HG03521 (cell line): ENCODE measurements at regions not wholly inside any gene's neighbourhood (a gene's known extent, or its start where the extent isn't known, plus 50 kb on each side); places are given as distances from the start of the nearest gene placed in this dataset.
"Not testable (repeated sequence)": the region's sequence is repeated elsewhere in the genome, so short reads cannot be mapped to it uniquely, and the experiment has no call there.

Experiments
- ATAC-seq: cut with Tn5 transposase; IDR thresholded peaks from one replicate; pipeline ENCODE4 v1.9.1; 2021; ENCODE audit warnings: mild to moderate bottlenecking, moderate library complexity; ENCODE audit not compliant: unreplicated experiment

DNA sequence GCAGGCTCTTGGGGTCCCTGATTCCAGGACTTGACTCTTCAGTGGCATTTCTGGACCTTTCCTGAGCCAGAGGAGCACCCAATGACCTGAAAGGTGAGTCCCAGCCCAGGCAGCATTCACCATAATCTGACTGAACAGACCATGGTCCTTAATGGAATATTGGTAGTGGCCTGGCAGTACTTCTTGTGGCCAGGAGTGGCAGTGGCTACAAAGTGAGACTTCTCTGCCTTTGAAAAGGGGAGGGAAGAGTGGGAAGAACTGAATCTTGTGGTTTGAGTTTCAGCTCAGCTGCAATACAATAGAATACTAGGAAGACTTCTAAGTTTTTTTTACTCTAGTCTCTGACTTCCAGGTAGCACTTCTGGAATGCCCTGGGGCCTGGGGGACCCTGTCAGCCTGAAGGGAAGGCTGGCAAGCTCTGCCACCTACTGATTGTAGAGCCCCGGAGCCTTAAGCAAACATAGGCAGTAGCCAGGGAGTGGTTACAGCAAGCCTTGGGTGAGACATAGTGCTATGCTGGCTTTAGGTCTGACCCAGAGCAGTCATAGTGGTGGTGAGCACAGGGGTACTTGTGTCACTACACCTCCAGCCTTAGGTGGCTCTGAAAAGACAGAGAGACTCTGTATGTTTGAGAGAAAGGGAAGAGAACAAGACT is 674.2 kb upstream of the MANEA start:
- ATAC-seq, result no peak

DNA sequence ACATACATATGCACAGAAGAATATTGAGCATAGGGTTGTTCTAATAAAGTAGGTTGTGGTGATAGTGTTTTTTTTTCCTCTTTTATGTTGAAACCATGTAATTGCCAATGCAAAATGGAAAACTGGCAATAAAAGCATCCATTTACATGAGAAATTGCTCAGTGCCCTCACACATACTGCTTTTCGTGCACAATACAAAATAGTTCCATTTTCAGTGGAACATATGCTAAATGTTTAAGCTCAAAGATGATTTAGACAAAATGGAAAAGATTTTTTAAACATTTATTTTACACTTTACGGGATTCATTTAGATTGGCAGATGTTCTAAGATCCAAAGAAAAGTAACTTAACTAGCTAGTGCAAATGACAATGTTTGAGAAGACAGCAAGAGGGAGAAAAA is 678.1 kb upstream of the MANEA start:
- ATAC-seq, result no peak

DNA sequence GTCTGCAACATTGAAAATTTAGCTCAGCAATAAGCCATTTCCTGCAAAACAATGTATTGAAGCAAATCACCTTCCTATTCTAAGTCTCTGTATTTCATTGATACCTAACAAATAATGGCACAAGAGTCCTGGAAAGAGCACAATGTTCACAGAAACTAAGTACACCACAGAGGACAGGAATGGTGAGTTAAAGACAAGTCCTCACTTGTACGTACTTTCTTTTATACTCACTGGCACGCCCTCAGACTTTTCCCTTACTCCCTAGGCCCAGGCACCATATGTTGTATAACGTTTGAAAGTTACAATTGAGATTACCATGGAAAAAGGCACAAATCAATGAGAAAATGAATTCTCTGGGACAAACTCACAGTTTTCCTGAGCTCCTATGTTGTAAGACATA is 683.0 kb upstream of the MANEA start:
- ATAC-seq, result no peak

DNA sequence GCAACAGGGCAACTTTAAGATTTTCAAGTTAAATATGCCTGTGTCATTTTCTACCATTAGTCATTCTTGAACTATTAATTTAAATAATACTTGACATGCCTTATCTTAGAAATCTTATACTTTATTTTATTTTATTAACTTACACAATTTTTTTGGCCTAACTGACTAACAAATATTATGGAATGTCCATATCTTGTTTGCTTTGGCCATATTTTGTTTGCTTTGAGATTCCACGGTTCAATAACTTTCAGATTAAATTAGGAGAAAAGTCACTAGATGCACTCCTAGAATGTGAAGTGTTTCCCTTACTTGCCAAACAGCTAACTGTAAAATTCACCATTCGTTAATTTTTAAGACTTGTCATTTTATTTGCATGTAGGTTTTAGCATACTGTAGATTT is 684.0 kb upstream of the MANEA start:
- no peak for ATAC-seq

DNA sequence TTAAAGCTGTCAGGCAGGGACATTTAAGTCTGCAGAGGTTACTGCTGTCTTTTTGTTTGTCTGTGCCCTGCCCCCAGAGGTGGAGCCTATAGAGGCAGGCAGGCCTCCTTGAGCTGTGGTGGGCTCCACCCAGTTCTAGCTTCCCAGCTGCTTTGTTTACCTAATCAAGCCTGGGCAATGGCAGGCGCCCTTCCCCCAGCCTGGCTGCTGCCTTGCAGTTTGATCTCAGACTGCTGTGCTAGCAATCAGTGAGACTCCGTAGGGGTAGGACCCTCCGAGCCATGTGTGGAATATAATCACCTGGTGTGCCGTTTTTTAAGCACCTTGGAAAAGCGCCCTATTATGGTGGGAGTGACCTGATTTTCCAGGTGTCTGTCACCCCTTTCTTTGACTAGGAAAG is 703.5 kb upstream of the MANEA start:
- ATAC-seq, result not testable (repeated sequence)

DNA sequence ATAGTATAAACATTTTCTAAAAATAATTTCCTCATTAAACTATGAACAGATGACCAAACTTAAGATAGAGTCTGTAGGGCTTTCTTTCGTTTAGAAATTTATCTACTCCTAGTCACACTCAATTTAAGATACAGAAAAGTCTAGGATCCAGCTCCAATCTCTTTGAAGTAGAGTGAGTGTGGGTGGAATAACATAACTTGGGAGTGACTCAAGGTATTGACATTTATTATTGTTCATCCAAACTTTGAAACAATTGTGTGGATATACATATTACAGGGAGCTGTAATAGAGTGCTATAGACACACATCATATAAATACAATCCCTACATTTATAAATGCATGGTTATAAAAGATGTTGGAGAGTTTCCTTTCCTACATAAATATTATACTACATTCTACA is 715.2 kb upstream of the MANEA start:
- no peak for ATAC-seq

DNA sequence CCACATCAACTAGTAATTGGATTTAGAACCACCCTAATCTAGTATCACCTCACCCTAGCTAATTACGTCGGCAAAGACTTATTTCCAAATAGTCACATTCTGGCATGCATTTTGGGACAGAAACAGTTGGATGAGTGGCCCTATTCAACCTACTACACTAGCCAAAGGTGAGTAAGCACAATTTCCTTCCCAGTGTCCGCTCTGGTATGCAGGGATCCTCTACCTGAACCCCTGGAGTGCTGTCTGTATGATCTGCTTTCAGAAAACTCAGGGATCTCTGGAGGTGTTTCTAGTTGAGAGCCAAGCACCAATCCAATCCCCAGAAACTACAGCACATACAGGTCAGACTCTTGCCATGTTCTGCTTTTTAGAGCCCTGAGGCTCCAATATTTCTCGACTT is 717.4 kb upstream of the MANEA start:
- ATAC-seq, result no peak

DNA sequence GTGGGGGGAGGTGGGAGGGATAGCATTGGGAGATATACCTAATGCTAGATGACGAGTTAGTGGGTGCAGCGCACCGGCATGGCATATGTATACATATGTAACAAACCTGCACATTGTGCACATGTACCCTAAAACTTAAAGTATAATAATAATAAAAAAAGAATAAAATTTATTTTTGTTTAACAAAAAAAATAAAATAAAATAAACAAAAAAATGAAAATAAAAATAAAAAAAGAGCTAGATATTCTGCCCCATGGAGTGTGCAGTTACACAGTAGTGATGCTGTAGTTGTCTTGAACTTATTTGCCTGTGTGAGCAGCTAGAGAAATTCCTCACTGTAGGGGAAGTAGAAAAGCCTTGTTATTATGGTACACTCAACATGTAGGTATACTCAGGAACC is 720.3 kb upstream of the MANEA start:
- ATAC-seq, result not testable (repeated sequence)

DNA sequence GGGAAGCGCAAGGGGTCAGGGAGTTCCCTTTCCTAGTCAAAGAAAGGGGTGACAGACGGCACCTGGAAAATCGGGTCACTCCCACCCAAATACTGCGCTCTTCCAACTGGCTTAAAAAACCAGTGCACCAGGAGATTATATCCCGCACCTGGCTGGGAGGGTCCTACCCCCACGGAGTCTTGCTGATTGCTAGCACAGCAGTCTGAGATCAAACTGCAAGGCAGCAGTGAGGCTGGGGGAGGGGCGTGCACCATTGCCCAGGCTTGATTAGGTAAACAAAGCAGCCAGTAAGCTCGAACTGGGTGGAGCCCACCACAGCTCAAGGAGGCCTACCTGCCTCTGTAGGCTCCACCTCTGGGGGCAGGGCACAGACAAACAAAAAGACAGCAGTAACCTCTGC is 726.0 kb upstream of the MANEA start:
- not testable (repeated sequence) for ATAC-seq

DNA sequence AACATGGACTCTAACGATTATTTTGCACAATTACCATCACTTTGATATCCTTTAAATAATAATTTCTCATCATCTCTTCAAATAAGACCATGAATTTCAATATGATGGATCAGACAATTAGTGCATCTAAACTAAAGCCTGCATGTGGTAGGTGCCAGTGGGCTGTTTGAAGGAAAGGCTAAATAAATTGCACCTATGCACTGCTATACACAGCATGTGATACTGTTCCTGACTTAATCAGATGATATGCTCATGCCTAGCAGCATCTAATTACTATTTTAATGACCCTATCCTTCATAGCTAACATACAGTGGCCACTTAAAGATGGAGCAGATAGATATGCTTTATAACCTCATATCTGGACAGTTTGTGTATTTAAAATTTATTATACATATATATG is 731.6 kb upstream of the MANEA start:
- no peak for ATAC-seq

DNA sequence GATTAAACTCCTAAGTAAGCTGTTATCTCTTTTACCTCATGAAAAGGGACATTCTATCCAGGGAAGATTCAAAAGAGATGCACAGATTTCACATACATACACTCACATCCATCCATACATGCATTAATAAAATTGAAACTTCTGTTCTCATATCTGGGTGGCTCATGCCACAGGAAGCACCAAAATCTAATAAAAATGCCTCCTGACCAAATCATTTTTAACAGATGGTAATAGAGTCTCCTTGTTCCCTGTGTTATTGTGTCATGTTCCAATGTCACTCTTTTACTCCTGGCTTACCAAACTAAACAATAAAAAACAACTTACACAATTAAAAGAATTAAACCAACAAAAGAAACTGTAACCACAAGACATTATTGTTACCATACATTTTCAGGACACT is 742.1 kb upstream of the MANEA start:
- ATAC-seq, result no peak

DNA sequence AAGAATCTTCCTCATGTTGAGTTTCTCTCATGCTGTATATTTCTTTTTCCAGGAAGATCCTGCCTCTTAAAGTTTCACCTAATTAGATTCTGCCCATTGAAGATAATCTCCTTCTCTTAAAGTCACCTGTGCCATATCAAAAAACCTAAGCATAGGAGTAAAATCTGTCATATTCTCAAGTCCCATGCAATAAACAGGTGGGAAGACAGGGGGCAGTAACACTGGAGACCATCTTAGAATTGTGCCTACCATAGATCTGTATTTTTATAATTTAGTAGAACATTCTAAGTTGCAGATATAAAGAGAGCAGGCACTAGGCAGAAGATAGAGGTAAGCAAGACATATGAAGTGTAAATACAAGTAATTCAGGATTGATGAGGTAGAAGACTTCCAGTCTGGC is 763.5 kb upstream of the MANEA start:
- ATAC-seq, result no peak

DNA sequence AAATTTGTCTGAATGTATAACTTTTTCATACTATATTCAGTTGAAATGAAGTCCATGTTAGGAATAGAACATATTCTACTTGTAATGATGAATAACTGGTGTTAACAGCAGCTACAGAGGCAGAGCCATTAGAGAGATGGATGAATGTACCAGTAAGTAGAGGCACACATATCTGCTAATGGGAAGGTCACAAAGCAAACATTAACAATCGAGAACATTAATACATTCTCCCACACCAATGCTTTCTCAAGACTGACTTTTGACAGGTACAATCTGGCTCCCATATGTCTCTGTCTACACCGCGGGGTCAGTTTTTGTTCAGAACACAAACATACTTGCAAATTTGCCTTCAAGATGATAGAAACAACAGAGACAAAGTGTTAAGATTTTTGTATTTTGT is 776.0 kb upstream of the MANEA start:
- no peak for ATAC-seq

DNA sequence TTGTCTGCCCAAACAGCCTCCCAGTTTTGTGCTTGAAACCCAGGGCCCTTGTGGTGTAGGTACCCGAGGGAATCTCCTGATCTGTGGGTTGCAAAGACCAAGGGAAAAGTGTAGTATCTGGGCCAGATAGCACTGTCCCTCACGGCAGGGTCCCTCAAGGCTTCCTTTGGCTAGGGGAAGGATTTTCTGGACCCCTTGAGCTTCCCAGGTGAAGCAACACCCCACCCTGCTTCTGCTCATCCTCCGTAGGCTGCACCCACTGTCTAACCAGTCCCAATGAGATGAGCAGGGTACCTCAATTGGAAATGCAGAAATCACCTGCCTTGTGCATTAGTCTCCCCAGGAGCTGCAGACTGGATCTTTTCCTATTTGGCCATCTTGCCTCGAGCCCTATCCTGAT is 791.8 kb upstream of the MANEA start:
- no peak for ATAC-seq

DNA sequence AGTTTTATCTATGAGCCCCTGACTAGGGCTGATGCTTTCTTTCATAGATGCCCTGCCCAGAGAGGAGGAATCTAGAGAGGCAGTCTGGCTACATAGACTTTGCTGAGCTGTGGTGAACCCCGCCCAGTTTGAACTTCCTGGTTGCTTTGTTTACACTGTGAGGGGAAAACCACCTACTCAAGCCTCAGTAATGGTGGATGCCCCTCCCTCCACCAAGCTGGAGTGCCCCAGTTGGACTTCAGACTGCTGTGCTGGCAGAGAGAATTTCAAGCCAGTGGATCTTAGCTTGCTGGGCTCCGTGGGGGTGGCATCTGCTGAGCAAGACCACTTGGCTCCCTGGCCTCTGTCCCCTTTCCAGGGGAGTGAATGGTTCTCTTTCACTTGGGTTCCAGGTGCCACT is 792.3 kb upstream of the MANEA start:
- not testable (repeated sequence) for ATAC-seq

DNA sequence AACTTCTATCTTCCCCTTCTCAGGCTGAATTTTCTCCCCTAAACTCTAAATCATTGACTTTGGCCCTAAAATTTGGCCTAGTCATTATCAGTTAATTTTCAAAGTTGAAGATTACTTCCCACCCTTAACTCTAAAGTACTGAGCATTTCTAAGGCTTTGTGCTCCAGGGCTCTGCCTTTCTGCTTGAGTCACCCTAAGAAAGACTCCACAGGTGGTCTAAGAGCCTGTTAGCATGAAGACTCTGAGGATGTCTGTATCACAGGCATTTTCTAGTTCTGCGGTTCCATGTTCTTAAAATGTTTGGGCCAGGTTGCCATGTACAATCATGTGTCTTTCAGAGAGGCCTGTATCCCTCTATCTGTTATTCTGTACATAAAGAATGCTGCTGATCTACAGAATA is 808.1 kb upstream of the MANEA start:
- ATAC-seq, result no peak

DNA sequence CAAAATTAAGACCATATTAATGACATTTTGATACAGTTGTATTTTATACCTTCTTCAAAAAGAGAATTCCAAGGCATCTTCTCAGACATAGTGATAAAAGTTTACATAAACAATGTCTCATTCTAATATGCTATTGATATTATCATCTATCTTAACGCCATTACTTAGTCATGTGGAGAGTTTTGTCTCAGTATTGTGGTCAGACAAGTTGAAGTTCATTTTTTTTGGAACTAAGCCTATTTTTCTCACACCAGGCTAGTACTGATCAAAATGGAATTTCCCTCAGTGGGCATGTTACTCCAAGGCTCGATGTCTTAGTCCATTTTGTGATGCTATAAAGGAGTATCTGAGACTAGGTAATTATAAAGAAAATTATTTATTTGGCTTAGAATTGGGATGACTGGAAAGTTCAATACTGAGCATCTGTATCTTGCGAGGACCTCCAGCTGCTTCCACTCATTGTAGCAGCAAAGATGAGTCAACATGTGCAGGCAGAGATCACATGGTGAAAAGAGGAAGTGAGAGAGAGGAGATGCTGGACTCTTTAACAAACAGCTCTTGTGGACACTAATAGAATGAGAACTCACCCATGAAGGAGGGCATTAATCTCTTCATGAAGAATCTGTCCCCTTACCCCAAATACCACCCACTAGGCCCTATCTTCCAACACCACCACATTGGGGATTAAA is 825.5 kb upstream of the MANEA start:
- ATAC-seq, result peak; percentile 71

DNA sequence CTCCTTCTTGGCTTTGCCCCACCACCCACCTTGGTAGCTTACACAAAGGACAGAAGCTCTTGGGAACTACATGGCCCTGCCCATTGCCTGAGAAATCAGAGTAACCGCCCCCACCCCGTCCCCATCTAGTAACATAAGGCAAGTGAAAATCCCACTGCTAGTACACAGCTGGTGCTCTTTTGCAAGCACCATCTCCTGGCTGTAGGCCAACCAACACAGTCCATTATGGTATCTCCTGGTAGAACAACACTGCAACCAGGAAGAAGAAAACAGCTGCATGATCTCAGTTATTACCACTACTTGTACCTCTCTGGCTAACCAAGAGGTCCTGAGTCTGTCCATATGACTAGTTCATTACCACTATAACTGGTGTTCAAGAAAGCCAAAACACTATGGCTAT is 841.1 kb upstream of the MANEA start:
- no peak for ATAC-seq

DNA sequence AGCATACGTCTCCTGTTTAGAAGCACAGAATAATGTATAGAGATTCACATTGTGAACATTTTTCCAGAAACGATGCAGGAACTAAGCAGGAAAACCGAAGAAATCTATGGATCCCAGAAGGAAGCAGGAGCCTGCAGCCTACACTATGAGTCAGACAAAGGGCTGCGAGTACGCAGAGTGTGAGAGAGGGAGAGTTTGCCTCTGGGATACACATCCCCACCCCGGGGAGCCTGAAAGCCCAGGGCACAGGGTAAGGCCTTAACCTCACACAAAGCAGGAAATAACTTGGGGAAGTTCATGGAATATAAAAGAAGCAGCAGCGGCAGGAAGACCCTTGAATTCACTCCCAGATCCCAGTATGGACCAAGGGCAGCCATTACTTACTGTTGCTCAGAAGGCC is 842.1 kb upstream of the MANEA start:
- ATAC-seq, result no peak

DNA sequence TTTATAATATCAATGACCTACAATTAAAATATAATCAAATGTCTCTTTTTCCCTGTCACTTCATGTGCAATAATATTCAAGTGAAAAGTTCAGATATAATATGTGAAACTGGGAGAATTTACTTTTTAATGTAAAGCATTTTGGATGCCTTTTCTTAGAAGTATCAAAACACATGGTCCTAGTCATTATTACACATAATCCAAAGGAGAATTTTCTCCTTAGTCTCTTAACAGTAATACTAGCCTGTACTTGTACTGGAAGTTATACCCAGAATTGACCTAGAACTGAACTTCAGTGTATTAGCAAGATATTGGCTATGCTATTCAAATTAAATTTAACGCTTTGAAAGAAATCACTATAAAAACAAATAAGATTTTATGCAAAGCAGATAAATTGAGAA is 842.6 kb upstream of the MANEA start:
- ATAC-seq, result no peak

DNA sequence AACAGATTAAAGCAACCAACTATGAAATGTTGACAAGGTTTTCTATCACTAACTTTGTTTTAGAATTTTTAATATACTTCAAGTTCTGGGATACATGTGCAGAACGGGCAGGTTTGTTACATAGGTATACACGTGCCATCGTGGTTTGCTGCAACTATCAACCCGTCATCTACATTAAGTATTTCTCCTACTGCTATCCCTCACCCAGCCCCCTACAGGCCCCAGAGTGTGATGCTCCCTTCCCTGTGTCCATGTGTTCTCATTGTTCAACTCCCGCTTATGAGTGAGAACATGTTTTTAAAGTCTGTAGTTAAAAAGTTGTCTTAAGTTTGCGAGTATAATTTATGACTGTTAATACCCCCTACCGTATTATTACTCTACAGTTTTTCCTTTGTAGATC is 844.3 kb upstream of the MANEA start:
- no peak for ATAC-seq

DNA sequence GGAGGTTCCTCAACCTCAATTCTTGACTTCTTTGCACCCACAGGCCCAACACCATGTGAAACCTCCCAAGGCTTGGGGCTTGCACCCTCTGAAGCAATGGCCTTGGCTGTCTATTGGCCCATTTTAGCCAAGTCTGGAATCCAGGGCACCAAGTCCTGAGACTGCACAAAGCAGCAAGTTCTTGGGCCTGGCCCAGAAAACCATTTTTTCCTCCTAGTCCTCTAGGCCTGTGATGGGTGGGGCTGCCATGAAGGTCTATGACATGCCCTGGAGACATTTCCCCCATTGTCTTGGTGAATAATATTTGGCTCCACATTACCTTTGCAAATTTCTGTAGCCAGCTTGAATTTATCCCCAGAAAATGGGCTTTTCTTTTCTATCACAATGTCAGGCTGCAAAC is 849.6 kb upstream of the MANEA start:
- ATAC-seq, result no peak

DNA sequence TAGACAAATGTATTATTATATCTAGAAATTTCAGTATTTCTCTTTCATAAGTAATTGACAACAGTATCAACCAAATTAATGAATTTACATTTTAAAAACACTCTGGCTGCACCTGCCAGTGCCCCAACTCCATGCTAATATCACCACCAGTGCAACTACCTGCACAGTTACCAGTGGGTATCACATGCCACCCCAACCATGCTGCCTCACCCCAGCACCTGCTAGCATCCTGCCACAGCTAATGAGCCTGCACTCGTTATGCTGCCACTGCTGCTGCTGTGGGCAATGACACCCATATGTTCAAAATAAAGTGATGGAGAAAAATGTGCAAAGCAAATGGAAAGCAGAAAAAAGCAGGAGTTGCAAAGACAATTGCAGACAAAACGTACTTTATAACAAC is 855.9 kb upstream of the MANEA start:
- no peak for ATAC-seq
